Stimulated activated CD4-positive, alpha-beta T cell treated with anti-CD3 and anti-CD28 coated beads, Interleukin-15, amount 100 ng/mL, for 24 hours (primary cell): ENCODE measurements at regions not wholly inside any gene's neighbourhood (a gene's known extent, or its start where the extent isn't known, plus 50 kb on each side); places are given as distances from the start of the nearest gene placed in this dataset.
"Not testable (repeated sequence)": the region's sequence is repeated elsewhere in the genome, so short reads cannot be mapped to it uniquely, and the experiment has no call there.

ENCODE experiments used
- DNase-seq: peaks from one replicate; pipeline ENCODE4 v3.0.0-alpha.2; 2020

GRCh38 chr10:7026818-7027217, 384.0 kb downstream of the SFMBT2 start:
- no peak for DNase-seq

- DNase-seq = no peak
Measured at GRCh38 chr10:7025296-7025695, 385.5 kb downstream of the SFMBT2 start.

GRCh38 chr10:7015457-7015856, 395.4 kb downstream of the SFMBT2 start:
- DNase-seq = no peak

DNA sequence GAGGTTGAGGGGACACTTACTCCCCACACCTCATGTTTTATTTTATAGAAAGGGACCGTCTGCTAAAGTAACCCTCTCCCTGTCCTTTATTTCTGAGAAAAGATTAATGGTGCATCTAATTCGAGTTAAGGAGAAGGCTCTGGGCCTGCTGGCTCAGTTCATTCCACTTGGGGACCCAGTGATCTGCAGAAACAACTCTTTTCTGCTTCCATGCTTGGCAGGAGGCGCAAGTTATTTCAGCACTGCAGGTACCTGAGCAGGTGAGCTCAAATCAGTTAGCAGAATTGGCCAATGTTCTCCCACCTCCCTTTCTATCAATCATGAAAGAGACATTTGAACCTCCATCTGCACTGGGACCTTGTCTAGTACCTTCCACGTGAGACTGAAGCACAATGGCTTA, 396.1 kb downstream of the SFMBT2 start:
- DNase-seq = no peak

GRCh38 chr10:7011994-7012393, 398.8 kb downstream of the SFMBT2 start:
- no peak for DNase-seq

- DNase-seq = no peak
Measured at GRCh38 chr10:7008645-7009044, 402.2 kb downstream of the SFMBT2 start.

- DNase-seq = no peak
Measured at GRCh38 chr10:7007600-7008190, 403.1 kb downstream of the SFMBT2 start.

- DNase-seq = no peak
Measured at GRCh38 chr10:7006566-7006965, 404.3 kb downstream of the SFMBT2 start.

DNA sequence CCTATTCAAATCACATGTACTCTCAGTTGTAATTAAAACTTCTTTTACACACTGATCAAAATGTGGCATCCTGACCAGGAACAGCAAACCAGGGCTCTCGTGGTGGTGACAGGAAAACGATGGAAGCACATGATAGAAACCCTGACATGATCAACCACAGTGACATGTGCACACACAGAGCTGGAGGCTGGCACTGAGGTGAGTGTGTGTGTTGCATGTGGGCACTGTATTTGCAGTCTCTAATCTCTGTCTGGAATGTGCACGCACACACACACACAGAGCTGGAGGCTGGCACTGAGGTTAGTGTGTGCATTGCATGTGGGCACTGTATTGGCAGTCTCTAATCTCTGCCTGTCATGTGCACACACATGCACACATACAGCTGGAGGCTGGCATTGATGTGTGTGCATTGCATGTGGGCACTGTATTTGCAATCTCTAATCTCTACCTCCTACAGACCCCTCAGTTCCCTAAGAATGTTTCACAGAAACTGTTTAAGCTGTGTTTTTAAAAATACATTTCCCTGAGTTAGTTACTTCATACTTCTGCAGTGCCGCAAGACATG, 406.9 kb downstream of the SFMBT2 start:
- DNase-seq = no peak

DNA sequence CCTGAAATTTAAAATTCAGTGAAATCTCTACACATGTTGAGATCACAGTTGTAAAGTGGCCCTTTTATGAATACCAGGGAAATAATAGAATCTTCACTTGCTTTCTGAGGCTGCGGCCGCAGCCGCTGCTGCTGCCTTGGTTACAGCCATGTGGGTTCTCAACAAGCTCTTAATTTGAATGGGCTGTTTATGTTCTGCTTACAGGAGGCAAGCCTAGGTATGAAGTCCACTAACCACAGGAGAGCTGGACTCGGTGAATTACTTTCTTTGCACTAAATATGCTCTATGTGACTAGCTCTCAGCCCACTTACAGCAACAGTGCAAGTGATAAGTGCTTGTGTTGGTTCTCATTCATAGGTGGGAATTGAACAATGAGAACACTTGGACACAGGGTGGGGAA, 410.8 kb downstream of the SFMBT2 start:
- no peak for DNase-seq

DNA sequence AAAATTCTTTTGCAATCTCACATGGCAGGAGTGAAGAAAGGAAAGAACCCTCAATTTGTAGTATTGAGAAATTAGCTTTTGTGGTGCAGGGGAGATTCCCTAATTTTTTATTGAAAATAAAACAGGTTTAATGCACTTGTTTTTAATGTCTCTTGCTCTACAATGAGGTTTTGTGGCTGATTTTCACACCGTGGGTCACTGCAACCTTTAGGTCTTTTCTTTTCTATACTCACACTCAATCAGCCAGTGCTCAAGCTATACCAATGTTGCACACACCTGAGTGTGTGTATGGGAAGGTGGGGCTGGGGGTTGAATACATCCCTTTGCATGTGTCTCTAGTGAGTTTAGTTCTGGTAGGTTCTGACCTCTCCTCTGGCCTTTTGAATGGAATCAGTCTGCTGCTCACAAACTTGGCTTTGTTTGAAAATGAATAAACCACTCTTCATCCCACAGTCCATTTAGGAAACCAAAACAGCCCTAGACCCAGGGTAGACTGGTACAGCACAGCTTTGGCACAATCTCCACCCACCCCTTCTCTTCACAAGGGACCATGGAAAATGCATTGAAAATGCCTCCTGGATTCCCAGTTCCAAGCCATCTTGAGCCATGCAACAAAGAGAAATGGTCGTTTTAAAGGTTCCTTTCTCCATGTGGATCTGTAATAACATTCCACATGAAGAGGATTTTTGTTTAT, 411.5 kb downstream of the SFMBT2 start:
- DNase-seq = no peak

- no peak for DNase-seq
Measured at GRCh38 chr10:6997509-6997908, 413.3 kb downstream of the SFMBT2 start.

DNA sequence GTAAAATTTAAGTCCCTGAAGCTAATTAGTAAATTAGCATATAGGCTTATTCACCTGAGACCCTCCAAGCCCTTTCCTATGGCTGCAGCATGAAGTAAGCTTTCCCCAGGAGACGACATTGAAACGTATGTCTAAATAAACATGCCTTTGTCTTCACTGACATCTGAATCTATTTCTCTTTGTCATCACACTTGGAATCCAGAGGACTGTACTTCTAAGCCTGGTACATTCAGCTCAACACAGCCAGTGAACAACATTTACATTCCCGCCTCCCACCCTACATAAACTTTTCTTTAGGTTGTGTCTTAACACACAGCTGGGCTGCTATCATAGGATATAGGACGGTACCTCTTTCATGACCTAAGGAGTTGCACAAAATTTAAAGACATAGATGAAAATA, 414.4 kb downstream of the SFMBT2 start:
- DNase-seq = no peak

DNA sequence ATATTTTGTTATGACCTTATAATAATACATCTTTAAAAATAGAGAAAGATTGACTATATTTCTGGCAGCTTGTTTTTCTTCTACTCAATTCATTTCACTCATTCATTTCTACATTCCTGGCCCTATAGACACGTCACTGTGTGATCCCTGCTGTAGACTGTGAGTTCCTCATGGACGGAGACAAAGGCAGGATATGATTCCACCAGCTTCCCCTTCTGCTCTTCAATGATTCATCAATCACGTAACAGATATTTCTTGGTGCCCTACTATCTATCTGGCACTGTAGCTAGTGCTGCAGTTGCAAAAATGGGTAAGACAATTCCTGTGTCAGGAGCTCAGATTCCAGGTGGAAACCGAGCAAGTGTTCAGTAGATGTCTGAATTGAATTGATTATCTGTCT, 415.0 kb downstream of the SFMBT2 start:
- DNase-seq = no peak

DNA sequence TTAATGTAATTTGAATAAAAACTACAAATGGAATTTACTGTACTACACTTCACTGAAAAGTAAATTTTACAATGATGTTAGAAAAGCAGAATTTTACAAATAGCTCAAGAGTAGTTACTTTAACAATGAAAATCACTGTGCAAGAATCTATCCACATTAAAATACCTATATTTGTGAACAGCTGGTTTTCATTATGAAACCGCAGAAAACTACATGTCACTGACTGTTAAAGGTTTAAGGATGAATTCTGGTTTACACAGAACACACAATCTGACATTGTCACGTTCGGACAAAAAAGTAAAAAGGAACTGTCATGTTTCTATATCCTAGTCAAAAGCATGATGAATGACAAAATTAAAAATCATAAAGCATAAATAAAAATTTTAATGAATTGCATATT, 415.3 kb upstream of the PRKCQ start:
- DNase-seq = no peak

DNA sequence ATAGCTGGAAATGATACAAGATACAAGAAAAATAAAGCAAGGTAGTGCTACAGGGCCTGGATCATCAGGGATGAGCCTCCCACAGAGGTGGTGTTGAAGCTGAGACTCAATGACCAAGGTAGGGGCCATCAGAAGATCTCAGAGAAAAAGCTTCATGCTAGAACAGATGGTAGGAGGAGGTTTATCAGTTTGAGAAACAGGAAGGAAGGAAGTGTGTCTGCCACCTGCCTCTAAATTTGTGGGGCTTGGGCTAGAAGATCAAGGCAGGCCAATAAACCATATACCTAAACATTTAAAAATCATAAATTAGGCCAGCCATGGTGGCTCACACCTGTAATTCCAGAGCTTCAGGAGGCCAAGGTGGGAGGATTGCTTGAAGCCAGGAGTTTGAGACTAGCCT, 410.8 kb upstream of the PRKCQ start:
- no peak for DNase-seq

DNA sequence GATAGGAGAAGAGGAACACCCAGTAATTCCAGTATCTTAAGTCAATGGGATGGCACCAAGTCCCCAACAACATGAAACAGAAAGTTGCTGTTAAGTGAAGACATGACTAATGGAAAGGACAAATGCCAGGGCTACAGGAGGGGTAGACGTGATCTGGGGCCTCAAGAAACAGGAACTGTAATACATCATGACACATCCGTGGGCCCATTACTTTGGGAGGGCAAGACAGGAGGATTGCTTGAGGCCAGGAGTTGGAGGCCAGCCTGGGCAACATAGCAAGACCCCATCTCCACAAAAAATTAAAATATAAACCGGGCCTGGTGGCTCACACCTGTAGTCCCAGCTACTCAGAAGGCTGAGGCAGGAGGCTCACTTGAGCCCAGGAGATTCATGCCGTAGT, 408.6 kb upstream of the PRKCQ start:
- DNase-seq = peak; percentile 12

DNA sequence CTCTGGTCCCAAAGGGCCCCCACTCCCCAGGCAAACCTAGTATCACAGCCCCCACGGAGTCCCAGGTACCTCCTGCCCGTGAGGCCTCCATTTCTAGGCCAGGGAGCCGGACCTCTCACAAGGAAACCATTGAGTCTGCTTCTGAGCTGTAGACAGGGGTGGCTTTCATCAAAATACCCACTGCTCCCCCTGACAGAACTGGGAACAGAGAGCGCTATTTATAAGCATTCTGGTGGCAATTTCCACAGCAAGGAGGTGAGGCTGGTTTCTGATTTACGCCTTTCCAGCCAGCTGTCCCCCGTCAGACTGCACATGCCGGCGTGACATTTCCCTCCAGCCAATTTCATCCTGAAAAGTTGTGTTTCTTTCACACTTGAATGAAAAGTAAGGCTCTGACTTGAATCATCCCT, 407.5 kb upstream of the PRKCQ start:
- DNase-seq = no peak

DNA sequence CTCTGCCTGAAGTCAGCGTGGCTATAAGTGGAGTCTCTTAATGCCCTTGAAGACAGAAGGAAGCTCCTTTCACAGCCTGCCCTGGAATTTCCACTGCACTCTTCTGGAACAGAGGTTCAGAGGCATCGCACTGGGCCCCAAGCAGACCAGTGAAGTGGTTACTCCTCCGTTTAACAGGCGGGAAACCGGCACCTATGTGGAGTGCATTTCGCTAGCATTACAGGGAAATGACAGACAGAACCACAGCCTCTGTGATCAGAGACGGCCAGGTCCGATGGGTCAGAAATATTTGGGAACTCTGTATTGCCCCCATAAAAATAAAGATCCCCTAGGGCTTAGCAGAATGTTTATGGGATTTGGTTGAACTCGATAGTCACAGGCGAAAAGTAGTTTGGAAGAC, 406.9 kb upstream of the PRKCQ start:
- DNase-seq = no peak

DNA sequence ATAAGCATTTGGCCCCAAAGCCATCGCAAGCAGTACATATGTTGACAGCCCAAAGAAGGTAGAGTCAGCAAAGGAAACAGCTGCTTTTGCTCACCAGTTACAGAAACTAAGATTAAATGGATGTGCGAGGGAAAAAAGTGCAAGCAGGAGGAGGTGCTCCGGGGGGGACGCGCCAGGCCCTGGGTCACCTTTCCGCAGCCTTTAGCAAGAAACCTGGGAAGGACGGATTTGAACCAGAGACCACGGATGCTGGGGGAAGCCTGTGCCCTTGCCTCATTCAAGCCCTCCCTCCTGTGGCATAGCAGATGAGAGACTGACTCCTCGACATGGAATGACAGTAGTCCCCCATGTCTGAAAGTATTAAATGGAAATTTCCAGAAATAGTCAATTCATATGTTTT, 405.6 kb upstream of the PRKCQ start:
- DNase-seq = no peak

GRCh38 chr10:6984971-6985370, 404.9 kb upstream of the PRKCQ start:
- DNase-seq = no peak

DNA sequence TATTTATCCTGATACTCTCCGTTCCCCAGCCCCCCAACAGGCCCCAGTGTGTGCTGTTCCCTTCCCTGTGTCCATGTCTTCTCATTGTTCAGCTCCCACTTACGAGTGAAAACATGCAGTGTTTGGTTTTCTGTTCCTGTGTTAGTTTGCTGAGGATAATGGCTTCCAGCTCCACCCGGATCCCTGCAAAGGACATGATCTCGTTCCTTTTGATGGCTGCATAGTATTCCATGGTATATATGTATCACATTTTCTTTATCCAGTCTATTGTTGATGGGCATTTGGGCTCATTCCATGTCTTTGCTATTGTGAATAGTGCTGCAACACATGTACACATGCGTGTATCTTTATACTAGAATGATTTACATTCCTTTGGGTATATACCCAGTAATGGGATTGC, 403.9 kb upstream of the PRKCQ start:
- not testable (repeated sequence) for DNase-seq

DNA sequence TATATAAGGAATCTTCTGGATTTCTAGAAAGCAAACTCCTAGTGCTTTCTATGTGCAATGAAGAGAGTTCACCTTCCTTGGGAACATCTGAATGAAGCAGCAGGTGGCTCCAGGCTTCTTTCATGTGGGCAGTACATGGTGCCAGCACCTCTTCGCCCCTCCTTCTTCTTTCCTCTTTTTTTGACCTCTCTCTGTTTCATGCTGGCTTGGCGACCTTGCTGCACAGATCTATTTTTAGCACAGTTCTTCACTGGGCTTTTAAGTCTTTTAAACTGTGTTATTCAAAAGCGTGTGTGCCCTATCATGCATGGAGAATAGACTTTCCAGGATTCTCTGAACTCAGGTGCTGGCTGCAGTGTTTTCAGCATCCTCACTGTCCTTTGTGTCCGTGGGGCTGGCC, 400.3 kb upstream of the PRKCQ start:
- DNase-seq = no peak

GRCh38 chr10:6979371-6979770, 399.3 kb upstream of the PRKCQ start:
- DNase-seq = no peak

DNA sequence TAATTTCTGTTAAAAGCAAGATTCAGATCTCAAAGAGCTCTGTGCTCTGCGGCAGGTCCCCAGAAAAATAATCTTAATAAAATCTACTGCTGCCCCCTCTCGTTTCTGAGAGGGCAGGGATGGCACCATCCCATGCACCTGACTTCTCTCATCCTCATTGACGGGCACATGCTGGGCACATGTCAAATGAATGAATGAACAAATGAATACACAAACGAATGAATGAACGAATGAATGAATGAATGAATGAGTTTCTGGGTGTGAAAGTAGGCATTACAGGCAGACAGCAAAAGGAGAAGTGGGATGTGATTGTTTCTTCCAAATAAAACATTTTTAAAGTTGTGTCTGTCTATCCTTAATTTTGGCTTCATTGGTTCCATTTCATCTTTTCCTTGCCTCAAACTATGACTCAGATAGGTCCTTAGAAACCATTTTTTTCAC, 398.1 kb upstream of the PRKCQ start:
- DNase-seq = no peak
